Transverse colon (tissue), 4 donors: ENCODE measurements at regions not wholly inside any gene's neighbourhood (a gene's known extent, or its start where the extent isn't known, plus 50 kb on each side); places are given as distances from the start of the nearest gene placed in this dataset.
A peak's percentile ranks its signal among the peaks of the same experiment; 100 is the strongest.

Experiments used
- DNase-seq: peaks from one replicate; pipeline ENCODE4 v3.0.0-alpha.2; 2019
- H3K27ac ChIP-seq, 4 donors: fragments of 200-600 bp; sonication (generic); 2 replicates each; pipeline ENCODE4 v1.5.1; 2016 to 2018; ENCODE audit warnings: inconsistent platforms in 4 of 4
- H3K27me3 ChIP-seq: fragments of 200-600 bp; sonication (generic); 2 replicates; pipeline ENCODE4 v1.5.1; 2017; ENCODE audit warnings: inconsistent platforms
- H3K36me3 ChIP-seq, 4 donors: fragments of 200-600 bp; sonication (generic); 2 replicates each; pipeline ENCODE4 v1.5.1; 2017 to 2019; ENCODE audit warnings: inconsistent platforms in 4 of 4
- H3K4me1 ChIP-seq, 4 donors: fragments of 200-600 bp; sonication (generic); 2 replicates each; pipeline ENCODE4 v1.5.1; 2017 to 2020; ENCODE audit warnings: inconsistent platforms in 4 of 4
- H3K4me3 ChIP-seq, 4 donors: fragments of 200-600 bp; sonication (generic); 1 replicate in 1 of 4; 2 replicates in 3 of 4; pipeline versions ENCODE4 v1.5.1 to v1.6.1; 2017 to 2019; ENCODE audit warnings: inconsistent platforms in 4 of 4
- H3K9me3 ChIP-seq, 2 donors: fragments of 200-600 bp; sonication (generic); 2 replicates each; pipeline ENCODE4 v1.5.1; 2017 to 2019; ENCODE audit warnings: inconsistent platforms in 2 of 2
- CTCF ChIP-seq, 5 experiments: fragments of 200-600 bp in 3 of 5; fragments of 450-650 bp in 2 of 5; sonication (generic) in 3 of 5; IDR thresholded peaks; 1 replicate in 2 of 5; 2 replicates in 3 of 5; pipeline ENCODE4 v1.5.1; 2016 to 2017; ENCODE audit warnings: antibody characterized with exemption in 5 of 5, inconsistent platforms in 3 of 5, mild to moderate bottlenecking in 2 of 5, moderate library complexity in 1 of 5
- EP300 ChIP-seq: sonication (generic); formaldehyde crosslinking; IDR thresholded peaks from one replicate; pipeline ENCODE4 v1.6.1; 2017; ENCODE audit warnings: antibody characterized with exemption, low read depth
- POLR2A ChIP-seq: fragments of 450-650 bp; IDR thresholded peaks from one replicate; pipeline ENCODE4 v1.6.1; 2016; ENCODE audit warnings: antibody characterized with exemption, mild to moderate bottlenecking, moderate library complexity
- POLR2AphosphoS5 ChIP-seq, 3 donors: sonication (generic); formaldehyde crosslinking; IDR thresholded peaks; one replicate each; pipeline ENCODE4 v1.6.1; 2016; ENCODE audit warnings: antibody characterized with exemption in 3 of 3
- WGBS, 2 donors: methylation state at CpG; one replicate each; pipeline ENCODE4 v1.1.5; 2018; ENCODE audit warnings: low coverage in 1 of 2; 5-methylcytosine and 5-hydroxymethylcytosine counted together
- in situ Hi-C, 4 donors: fragments of 200-750 bp; cut with MboI; loops; one replicate each; pipeline versions ENCODE4 v1.15.0 to v1.15.1; 2017; ENCODE audit warnings: low sequenced_read_pairs in 3 of 4, low pct_ligation_motif_present in 1 of 4, low pct_unique_long_range_greater_than_20kb in 1 of 4
- intact Hi-C: fragments of 100-400 bp; cut with DNase I; formaldehyde crosslinking; loops from one replicate; pipeline ENCODE4 v1.15.1; 2023; ENCODE audit warnings: low total_unique reads

- Histone ChIP-seq H3K27ac (no peak overlapping the region), H3K9me3 (no peaks in the 10 kb centered on the region), H3K27me3 (no peaks in the 10 kb centered on the region), H3K4me3 (no peak overlapping the region), H3K4me1 (peaks cover 0 to 19% (median 4%) of the 10 kb centered on the region in 4 donors), H3K36me3 (no peaks in the 10 kb centered on the region)
- no peak for DNase-seq
- TF ChIP-seq POLR2AphosphoS5 (IDR thresholded peaks at IDR 0.05) (no peak), CTCF (IDR thresholded peaks at IDR 0.05) (no peak), EP300 (no peak)
- in situ Hi-C loops (no loop called here), intact Hi-C loops (no loop called here)
- 45% methylated on average over 2 of the region's 2 CpGs; no CpG with 5 or more reads in 1 of the 2 donors for WGBS, 2 donors
Measured at GRCh38 chr9:107086460-107086859, 196.6 kb upstream of the RAD23B start.

- 63 to 79% methylated on average over 2 to 3 of the region's 3 CpGs for WGBS, 2 donors
- Histone ChIP-seq H3K36me3 (no peaks in the 10 kb centered on the region), H3K4me3 (no peak overlapping the region), H3K9me3 (no peaks in the 10 kb centered on the region), H3K4me1 (peaks cover 0 to 27% (median 4%) of the 10 kb centered on the region in 4 donors), H3K27ac (no peak overlapping the region), H3K27me3 (no peaks in the 10 kb centered on the region)
- TF ChIP-seq POLR2AphosphoS5 (IDR thresholded peaks at IDR 0.05): no peak
- no peak for TF ChIP-seq POLR2A
- no peak for TF ChIP-seq EP300
- TF ChIP-seq CTCF (IDR thresholded peaks at IDR 0.05): no peak
- DNase-seq: no peak
- in situ Hi-C loops (no loop called here), intact Hi-C loops (no loop called here)
Measured at GRCh38 chr9:107087222-107087621, 195.9 kb upstream of the RAD23B start.

- no peak overlapping the region for H3K4me3 ChIP-seq
Measured at GRCh38 chr9:107090218-107090617, 192.9 kb upstream of the RAD23B start.

GRCh38 chr9:107093365-107094060, 189.6 kb upstream of the RAD23B start:
- 63 to 77% methylated on average over 3 of the region's 3 CpGs for WGBS, 2 donors
- Histone ChIP-seq H3K36me3 (no peaks in the 10 kb centered on the region), H3K9me3 (no peaks in the 10 kb centered on the region), H3K4me1 (peaks cover 0 to 42% (median 11%) of the 10 kb centered on the region in 4 donors), H3K27me3 (no peaks in the 10 kb centered on the region), H3K4me3 (no peak overlapping the region), H3K27ac (peak overlapping the region; percentile 26 to 70 (median 62))
- intact Hi-C loops (no loop called here), in situ Hi-C loops (no loop called here)
- no peak for DNase-seq
- TF ChIP-seq CTCF (IDR thresholded peaks at IDR 0.05): no peak

More at GRCh38 chr9:107090218-107090617, 192.9 kb upstream of the RAD23B start:
- Histone ChIP-seq H3K36me3 (no peaks in the 10 kb centered on the region), H3K27ac (peak overlapping the region in 1 of 4 donors; percentile 25), H3K4me1 (peaks cover 0 to 46% (median 11%) of the 10 kb centered on the region in 4 donors), H3K9me3 (no peaks in the 10 kb centered on the region), H3K27me3 (no peaks in the 10 kb centered on the region)
- no peak for TF ChIP-seq POLR2AphosphoS5 (IDR thresholded peaks at IDR 0.05)
- TF ChIP-seq EP300: no peak
- WGBS, 2 donors: 30 to 48% methylated on average over 1 of the region's 1 CpG
- DNase-seq: no peak
- intact Hi-C loops (no loop called here), in situ Hi-C loops (no loop called here)

GRCh38 chr9:107094370-107094769, 188.7 kb upstream of the RAD23B start:
- Histone ChIP-seq H3K9me3 (no peaks in the 10 kb centered on the region), H3K36me3 (no peaks in the 10 kb centered on the region), H3K27ac (peak overlapping the region; percentile 26 to 70 (median 62)), H3K27me3 (no peaks in the 10 kb centered on the region), H3K4me1 (peaks cover 0 to 41% (median 11%) of the 10 kb centered on the region in 4 donors), H3K4me3 (no peak overlapping the region)
- in situ Hi-C loops (no loop called here), intact Hi-C loops (no loop called here)
- TF ChIP-seq POLR2A: no peak
- TF ChIP-seq POLR2AphosphoS5 (IDR thresholded peaks at IDR 0.05): no peak
- no peak for TF ChIP-seq EP300
- TF ChIP-seq CTCF (IDR thresholded peaks at IDR 0.05): no peak
- WGBS, 2 donors: 58 to 60% methylated on average over 3 of the region's 3 CpGs
- no peak for DNase-seq
